ENCODE measurements at regions not wholly inside any gene's neighbourhood (a gene's known extent, or its start where the extent isn't known, plus 50 kb on each side); places are given as distances from the start of the nearest gene placed in this dataset.

DNA sequence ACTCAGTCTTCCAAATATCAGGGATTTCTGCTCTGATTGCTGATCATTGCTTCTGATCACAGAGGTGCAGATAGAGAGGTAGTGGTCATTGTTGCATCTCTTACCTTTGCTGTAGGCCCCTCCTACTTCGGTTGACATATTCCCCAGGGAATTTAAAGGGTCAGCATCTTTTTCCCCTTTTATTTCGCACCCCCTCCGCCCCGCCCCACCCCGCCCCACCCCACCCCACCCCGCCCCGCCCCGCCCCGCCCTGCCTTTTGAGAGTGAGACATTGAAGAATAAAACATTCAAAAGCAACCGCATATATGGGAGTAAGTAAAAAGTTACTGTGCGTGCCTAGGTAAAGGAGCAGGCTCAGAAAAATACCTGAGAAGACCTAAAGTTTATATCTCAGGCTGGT, 463.9 kb downstream of the BTG1 start:
- no peak for DNase-seq (ENCODE audit: extremely low read depth, low read depth)
- TF ChIP-seq, protein P1, sequence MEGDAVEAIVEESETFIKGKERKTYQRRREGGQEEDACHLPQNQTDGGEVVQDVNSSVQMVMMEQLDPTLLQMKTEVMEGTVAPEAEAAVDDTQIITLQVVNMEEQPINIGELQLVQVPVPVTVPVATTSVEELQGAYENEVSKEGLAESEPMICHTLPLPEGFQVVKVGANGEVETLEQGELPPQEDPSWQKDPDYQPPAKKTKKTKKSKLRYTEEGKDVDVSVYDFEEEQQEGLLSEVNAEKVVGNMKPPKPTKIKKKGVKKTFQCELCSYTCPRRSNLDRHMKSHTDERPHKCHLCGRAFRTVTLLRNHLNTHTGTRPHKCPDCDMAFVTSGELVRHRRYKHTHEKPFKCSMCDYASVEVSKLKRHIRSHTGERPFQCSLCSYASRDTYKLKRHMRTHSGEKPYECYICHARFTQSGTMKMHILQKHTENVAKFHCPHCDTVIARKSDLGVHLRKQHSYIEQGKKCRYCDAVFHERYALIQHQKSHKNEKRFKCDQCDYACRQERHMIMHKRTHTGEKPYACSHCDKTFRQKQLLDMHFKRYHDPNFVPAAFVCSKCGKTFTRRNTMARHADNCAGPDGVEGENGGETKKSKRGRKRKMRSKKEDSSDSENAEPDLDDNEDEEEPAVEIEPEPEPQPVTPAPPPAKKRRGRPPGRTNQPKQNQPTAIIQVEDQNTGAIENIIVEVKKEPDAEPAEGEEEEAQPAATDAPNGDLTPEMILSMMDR (IDR thresholded peaks at IDR 0.05; ENCODE audit: low read depth, low read length, missing control alignments), result no peak
- no peak overlapping the region for H3K4me3 ChIP-seq (replicated peaks; ENCODE audit: low read depth, low read length)

DNA sequence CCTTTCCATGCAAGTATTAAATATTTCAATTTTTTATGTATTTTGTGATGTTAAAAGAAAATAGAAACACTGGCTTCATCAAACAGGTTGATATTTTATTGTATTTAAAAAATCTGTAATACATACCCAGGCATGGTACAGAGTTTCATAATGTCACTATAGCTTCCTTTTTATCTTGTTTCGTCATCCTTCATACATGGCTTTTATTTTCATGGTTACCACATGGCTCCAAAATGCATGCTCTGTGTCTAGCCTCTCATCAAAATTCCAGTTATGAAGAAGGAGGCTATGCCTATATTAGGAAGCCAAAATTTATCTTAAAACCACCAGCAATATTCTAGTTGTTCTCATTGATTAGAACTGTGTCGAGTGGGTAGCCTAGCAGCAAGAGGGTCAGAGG, 464.8 kb downstream of the BTG1 start:
- TF ChIP-seq, protein P1 (IDR thresholded peaks at IDR 0.05; ENCODE audit: low read depth, low read length, missing control alignments), result no peak
- H3K4me3 ChIP-seq (replicated peaks; ENCODE audit: low read depth, low read length), result no peak overlapping the region
- DNase-seq (ENCODE audit: extremely low read depth, low read depth), result no peak

DNA sequence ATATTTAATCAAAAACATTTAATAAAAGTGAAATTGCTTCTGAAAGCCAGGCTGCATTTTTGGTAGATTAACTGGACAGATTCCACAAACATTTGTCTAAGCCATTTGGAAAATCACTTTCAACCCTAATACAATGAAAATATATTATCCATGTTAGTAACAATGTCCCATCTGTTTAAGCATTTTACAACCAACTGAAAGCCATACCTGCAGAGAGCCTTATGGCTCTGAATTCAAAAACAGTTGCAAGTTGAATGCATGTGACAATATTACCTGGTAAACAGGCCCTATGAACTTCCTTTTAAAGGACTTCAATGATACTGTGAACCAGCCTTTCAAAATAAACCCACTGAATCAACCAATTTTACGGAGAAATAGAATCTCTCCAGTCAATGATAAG, 468.1 kb downstream of the BTG1 start:
- TF ChIP-seq, protein P1 (IDR thresholded peaks at IDR 0.05; ENCODE audit: low read depth, low read length, missing control alignments), result no peak
- H3K4me3 ChIP-seq (replicated peaks; ENCODE audit: low read depth, low read length), result no peak overlapping the region
- DNase-seq (ENCODE audit: extremely low read depth, low read depth), result no peak

DNA sequence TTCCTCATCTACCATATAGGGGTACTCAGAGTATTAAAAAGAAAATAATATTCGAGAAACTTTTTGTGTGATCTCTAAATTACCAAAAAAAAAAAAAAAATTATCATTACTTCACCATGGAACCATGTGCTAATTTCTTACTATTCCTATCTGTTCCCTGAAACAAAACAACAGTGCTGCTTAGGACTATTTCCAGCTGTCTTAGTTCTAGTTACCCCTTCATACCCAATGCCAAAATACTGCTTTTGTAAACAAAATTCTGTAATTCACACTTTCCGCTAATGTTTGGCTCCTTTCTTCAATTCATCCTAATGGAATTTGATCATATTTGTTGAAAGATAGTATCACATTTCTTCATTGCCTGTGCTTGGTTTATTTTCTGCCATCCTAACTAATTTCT, 470.2 kb downstream of the BTG1 start:
- no peak overlapping the region for H3K4me3 ChIP-seq (replicated peaks; ENCODE audit: low read depth, low read length)
- DNase-seq (ENCODE audit: extremely low read depth, low read depth), result no peak
- TF ChIP-seq, protein P1 (IDR thresholded peaks at IDR 0.05; ENCODE audit: low read depth, low read length, missing control alignments), result no peak

DNA sequence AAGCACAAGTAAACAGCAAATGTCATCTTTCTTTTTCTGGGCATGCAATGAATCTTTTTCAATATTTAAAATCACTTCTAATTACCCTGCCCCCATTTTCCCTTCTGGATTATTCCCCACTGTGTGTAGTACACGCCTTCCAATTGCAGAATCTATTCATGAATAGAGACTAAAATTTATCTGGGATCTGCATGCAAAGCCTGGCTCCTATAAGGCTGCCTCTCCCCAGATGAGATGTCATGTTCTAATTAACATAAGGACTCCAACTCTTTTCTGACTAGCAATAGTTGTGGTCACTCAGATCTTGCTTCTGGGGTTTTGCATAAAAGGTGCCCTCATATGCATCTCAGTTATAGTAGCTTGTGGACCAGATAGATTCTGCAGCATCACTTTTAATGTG, 473.5 kb downstream of the BTG1 start:
- DNase-seq (ENCODE audit: extremely low read depth, low read depth), result no peak
- TF ChIP-seq, protein P1 (IDR thresholded peaks at IDR 0.05; ENCODE audit: low read depth, low read length, missing control alignments), result no peak
- no peak overlapping the region for H3K4me3 ChIP-seq (replicated peaks; ENCODE audit: low read depth, low read length)

DNA sequence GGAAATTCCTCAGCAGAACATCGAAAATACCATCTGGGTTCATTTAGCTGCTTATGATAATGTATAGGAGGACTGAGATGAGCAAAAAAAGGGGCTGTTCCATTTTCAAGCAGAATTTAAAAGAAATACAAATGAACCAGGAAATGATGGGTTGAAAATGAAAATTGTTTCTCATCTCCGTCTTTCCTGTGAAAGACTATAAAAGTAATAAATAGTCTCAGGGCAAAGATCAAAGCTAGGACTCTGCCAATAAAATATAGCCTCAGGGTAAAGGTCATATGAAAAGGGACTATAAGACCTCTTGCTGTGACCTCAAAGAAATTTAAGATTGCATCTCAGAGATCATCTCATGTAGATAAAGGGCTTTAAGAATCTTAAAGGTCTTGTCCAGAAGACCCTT, 478.0 kb downstream of the BTG1 start:
- TF ChIP-seq, protein P1 (IDR thresholded peaks at IDR 0.05; ENCODE audit: low read depth, low read length, missing control alignments), result no peak
- no peak overlapping the region for H3K4me3 ChIP-seq (replicated peaks; ENCODE audit: low read depth, low read length)
- no peak for DNase-seq (ENCODE audit: extremely low read depth, low read depth)

DNA sequence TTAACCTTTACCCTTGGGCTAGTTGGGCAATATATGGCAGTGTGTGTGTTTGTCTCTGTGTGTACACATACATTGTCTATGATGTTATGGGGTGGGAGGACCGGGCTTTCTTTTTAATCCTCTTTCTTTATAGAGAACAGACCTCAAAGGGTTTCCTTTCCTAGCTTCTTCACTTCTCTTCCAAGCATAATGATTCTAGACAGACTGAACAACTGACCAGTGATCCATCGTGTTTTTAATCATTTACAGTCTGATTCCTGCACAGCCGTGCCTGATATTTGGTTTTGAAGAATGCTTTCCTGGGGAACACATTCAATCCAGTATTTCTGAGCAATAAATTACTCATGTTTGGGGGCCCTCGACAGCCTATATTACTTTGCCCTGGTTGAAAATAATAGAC, 481.1 kb upstream of the DCN start:
- DNase-seq (ENCODE audit: extremely low read depth, low read depth), result no peak
- TF ChIP-seq, protein P1 (IDR thresholded peaks at IDR 0.05; ENCODE audit: low read depth, low read length, missing control alignments), result no peak
- no peak overlapping the region for H3K4me3 ChIP-seq (replicated peaks; ENCODE audit: low read depth, low read length)

All from HFF-Myc (cell line).